DMS53 treated with DMSO at 0.1 percent for 48 hours (cell line): ENCODE measurements at regions not wholly inside any gene's neighbourhood (a gene's known extent, or its start where the extent isn't known, plus 50 kb on each side); places are given as distances from the start of the nearest gene placed in this dataset.
A peak's percentile ranks its signal among the peaks of the same experiment; 100 is the strongest.
"Not testable (repeated sequence)": the region's sequence is repeated elsewhere in the genome, so short reads cannot be mapped to it uniquely, and the experiment has no call there.

Source experiments
- DNase-seq: peaks from one replicate; lab custom pipeline; 2025; ENCODE audit not compliant: unreplicated experiment; lab: John Stamatoyannopoulos, UW

GRCh38 chr4:148574911-148575310, 132.7 kb upstream of the NR3C2 start:
- no peak for DNase-seq

- no peak for DNase-seq
Observed at GRCh38 chr4:148574502-148574901, 132.3 kb upstream of the NR3C2 start.

DNA sequence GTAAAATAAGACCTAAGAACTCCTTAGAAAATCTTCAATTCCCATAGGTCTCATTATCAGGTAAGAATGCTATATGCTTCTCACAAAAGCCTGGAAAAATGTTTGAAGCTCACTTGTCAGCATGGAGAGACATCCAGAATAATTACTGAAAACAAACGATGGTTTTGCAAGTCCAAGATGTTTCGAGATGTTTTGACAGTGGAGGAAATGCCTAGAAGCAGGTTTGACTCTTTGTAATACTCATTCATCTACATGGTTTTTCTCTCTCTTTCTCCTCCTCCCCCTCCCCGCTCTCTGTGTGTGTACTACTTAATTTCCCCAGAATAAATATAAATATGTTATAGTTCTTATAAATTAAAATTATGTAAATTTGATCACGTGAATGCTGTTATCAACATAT, 131.9 kb upstream of the NR3C2 start:
- no peak for DNase-seq

DNA sequence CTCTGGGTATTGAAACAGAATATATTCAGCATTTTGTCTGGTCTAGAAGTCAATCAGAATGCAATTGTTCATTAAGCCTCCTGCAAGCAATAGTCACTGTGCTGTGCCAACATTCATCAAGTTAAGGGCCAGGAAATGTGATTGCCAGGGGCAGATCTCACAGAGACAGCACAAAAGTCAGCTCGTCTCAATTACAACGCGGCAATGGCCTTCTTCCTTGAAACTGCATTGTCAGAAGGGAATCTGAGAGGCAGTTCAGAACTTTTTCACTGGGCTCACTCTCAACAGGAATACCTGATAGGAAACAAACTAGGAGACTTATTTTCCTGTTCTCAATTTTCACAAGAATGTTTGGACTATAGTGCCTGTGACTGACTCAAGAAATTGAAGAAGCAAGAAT, 131.1 kb upstream of the NR3C2 start:
- DNase-seq: no peak

GRCh38 chr4:148565801-148566200, 123.6 kb upstream of the NR3C2 start:
- no peak for DNase-seq

- DNase-seq: no peak
Observed at GRCh38 chr4:148563684-148564083, 121.5 kb upstream of the NR3C2 start.

GRCh38 chr4:148561467-148561866, 119.3 kb upstream of the NR3C2 start:
- DNase-seq: no peak

GRCh38 chr4:148557793-148558192, 115.6 kb upstream of the NR3C2 start:
- no peak for DNase-seq

- DNase-seq: no peak
Observed at GRCh38 chr4:148550788-148551187, 108.6 kb upstream of the NR3C2 start.

- no peak for DNase-seq
Observed at GRCh38 chr4:148542922-148543623, 100.9 kb upstream of the NR3C2 start.

- no peak for DNase-seq
Observed at GRCh38 chr4:148540622-148541326, 98.6 kb upstream of the NR3C2 start.

DNA sequence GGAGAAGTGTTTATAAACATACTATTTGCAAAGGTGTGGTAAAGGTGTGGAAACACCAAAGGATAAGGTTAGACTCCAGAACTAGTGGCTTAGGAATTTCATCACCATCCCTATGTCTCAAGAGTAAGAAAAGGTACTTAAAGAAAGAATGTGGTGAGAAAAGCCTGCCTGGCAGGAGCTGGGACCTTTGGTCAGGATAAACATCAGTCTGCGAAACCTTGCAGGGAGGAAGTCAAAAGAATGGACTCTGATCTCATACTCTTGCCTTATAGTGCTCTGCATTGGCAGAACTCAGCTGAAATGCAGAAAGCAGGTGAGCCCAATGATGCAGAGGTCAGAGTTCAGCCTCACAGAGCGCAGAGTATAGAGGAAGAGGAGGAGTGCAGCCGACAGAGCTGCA, 97.2 kb upstream of the NR3C2 start:
- DNase-seq: no peak

- DNase-seq: not testable (repeated sequence)
Observed at GRCh38 chr4:148533851-148534250, 91.6 kb upstream of the NR3C2 start.

DNA sequence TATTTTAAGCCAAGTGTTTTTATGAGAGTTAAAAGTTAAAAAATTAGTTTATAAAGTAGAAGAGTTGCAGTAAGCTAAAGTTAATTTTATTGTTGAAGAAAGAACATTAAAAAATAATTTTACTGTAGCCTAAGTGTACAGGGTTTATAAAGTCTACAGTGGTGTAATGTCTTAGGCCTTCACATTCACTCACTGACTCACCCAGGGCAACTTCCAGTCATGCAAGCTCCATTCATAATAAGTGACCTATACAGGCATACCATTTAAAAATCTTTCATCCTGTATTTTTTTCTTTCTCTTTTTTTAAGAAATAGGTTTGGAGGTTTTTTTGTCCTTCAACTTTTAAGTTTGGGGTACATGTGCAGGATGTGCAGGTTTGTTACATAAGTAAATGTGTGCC, 87.9 kb upstream of the NR3C2 start:
- no peak for DNase-seq

GRCh38 chr4:148527571-148527970, 85.4 kb upstream of the NR3C2 start:
- DNase-seq: no peak

DNA sequence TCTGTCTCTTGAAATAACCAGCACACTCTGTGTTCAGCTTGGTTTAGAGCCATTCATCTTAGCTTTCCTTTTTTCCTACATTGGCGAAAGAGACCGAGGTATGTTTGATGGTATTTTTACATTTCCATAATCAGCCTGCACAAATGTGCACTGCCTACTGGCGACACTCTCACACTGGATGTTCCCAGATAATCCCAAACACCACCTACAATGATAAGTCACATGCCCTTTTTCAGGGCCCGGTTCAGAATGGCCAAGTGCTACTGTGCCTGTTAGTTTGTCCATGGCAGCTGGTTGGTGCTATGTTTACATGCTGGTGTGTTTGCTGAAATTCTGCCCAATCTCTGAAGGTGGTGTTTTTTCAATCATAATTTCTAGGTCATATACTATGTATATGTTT, 80.8 kb upstream of the NR3C2 start:
- DNase-seq: no peak

DNA sequence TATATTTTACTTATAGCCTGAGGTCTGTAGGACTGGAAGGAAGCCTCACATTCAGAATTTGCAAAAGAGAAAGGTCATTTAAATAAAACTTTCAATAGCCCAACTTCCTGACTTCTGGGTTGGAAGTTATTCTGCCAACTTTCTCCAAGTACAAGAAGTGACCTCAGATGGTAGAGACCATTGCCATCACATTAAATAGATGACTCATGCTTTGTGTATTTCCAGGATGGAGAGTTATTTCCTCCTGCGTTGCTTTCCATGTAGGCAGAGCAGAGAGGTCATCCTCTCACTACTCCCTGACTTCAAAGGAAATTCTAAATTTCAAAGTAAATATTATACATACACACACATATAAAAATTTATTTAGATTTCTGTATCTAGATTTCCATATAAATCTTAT, 73.0 kb upstream of the NR3C2 start:
- DNase-seq: peak; percentile 68

- DNase-seq: peak; percentile 1
Observed at GRCh38 chr4:148514581-148514980, 72.4 kb upstream of the NR3C2 start.

- DNase-seq: no peak
Observed at GRCh38 chr4:148514041-148514440, 71.8 kb upstream of the NR3C2 start.

DNA sequence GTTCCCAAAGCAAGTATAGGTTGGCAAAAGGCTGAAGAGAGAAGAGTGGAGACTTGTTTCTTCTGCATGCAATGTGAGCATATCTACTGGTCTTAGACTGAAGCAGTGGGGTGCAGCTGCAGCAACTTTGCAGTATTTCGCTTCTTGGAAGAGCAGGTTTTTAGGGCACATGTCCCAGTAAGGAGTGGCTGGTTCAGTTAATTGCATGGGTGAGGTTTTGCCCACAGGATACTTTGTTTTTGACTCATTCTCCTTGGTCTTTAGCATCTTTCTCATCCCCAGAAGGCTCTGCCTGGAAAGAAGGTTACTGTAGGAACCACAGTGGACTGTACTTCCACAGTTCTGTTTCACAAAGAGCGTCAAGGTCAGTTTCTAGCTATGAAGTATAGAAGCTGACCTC, 68.0 kb upstream of the NR3C2 start:
- no peak for DNase-seq

GRCh38 chr4:148503681-148504080, 61.5 kb upstream of the NR3C2 start:
- DNase-seq: no peak

DNA sequence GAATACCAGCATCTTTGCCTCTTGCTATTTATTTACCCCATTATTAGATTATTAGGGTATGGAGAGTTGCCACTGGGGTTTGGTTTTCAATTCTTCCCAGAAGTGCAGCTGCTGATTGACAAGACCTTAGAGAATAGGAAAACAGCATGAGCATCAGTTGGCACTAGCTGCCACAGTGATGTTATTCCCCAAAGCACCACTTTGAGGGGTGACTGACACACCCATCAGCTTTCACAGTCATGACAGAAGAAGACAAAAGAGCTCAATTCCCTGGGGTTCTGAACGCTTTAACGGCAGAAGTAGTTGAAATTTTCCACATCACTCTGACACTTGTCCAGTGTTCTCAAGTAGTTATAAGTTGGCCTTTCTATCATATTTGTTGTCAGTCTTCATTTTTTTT, 55.0 kb upstream of the NR3C2 start:
- DNase-seq: no peak

DNA sequence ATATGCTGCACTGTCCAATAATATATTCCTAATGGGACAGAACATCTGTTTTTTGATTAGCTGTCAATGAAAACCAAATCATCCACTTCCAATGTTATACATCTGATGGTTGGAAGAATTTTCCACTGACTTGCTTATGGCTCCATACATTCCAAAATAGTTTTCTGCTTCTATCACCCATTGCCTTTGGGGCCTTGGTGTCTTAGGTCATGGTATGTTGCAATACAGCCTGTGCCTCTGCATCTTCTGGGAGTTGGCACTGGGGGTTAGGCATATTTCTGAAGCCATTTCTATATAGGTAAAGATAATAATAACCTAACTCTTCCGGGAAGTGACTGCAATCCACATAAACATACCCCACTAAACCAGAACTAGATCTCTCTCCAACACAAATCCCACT, 53.2 kb upstream of the NR3C2 start:
- DNase-seq: no peak
